IPS-18a (cell line): ENCODE measurements at regions not wholly inside any gene's neighbourhood (a gene's known extent, or its start where the extent isn't known, plus 50 kb on each side); places are given as distances from the start of the nearest gene placed in this dataset.

Experiments used
- H3K27ac ChIP-seq: one replicate; pipeline ENCODE4 v1.5.1; 2013; ENCODE audit warnings: low read length
- H3K27me3 ChIP-seq: one replicate; pipeline ENCODE4 v1.6.1; 2013; ENCODE audit warnings: mild to moderate bottlenecking, low read length; ENCODE audit not compliant: control insufficient read depth, insufficient read depth
- H3K36me3 ChIP-seq: one replicate; pipeline ENCODE4 v1.6.1; 2013; ENCODE audit warnings: low read depth, low read length; ENCODE audit not compliant: control insufficient read depth
- H3K4me1 ChIP-seq: one replicate; pipeline ENCODE4 v1.6.1; 2013; ENCODE audit warnings: low read depth, low read length; ENCODE audit not compliant: control insufficient read depth
- H3K4me3 ChIP-seq: one replicate; pipeline ENCODE4 v1.5.1; 2013; ENCODE audit warnings: low read length
- H3K9ac ChIP-seq: one replicate; pipeline ENCODE4 v1.6.1; 2013; ENCODE audit warnings: mild to moderate bottlenecking, low read length, moderate library complexity
- H3K9me3 ChIP-seq: one replicate; pipeline ENCODE4 v1.6.1; 2013; ENCODE audit warnings: low read depth, low read length; ENCODE audit not compliant: control insufficient read depth

- Histone ChIP-seq H3K36me3 (no peaks in the 10 kb centered on the region), H3K4me1 (peaks cover 8% of the 10 kb centered on the region), H3K9ac (no peak overlapping the region)
Observed at GRCh38 chr6:126152372-126152745, 166.0 kb downstream of the TRMT11 start.

GRCh38 chr6:126153661-126154060, 167.3 kb downstream of the TRMT11 start:
- Histone ChIP-seq H3K4me1 (peaks cover 8% of the 10 kb centered on the region), H3K9ac (no peak overlapping the region), H3K27me3 (no peaks in the 10 kb centered on the region), H3K9me3 (no peaks in the 10 kb centered on the region), H3K4me3 (no peak overlapping the region), H3K36me3 (no peaks in the 10 kb centered on the region), H3K27ac (no peak overlapping the region)

More at GRCh38 chr6:126152372-126152745, 166.0 kb downstream of the TRMT11 start:
- Histone ChIP-seq H3K4me3 (no peak overlapping the region), H3K9me3 (no peaks in the 10 kb centered on the region), H3K27ac (no peak overlapping the region), H3K27me3 (no peaks in the 10 kb centered on the region)

GRCh38 chr6:126156973-126157372, 170.6 kb downstream of the TRMT11 start:
- Histone ChIP-seq H3K9me3 (no peaks in the 10 kb centered on the region), H3K27me3 (no peaks in the 10 kb centered on the region)

GRCh38 chr6:126167726-126168125, 172.2 kb upstream of the CENPW start:
- Histone ChIP-seq H3K9ac (no peak overlapping the region), H3K4me1 (peaks cover 12% of the 10 kb centered on the region), H3K27ac (no peak overlapping the region), H3K36me3 (no peaks in the 10 kb centered on the region), H3K27me3 (no peaks in the 10 kb centered on the region), H3K4me3 (no peak overlapping the region), H3K9me3 (no peaks in the 10 kb centered on the region)

More at GRCh38 chr6:126156973-126157372, 170.6 kb downstream of the TRMT11 start:
- Histone ChIP-seq H3K9ac (no peak overlapping the region), H3K4me1 (peaks cover 7% of the 10 kb centered on the region), H3K4me3 (no peak overlapping the region), H3K27ac (no peak overlapping the region), H3K36me3 (no peaks in the 10 kb centered on the region)

DNA sequence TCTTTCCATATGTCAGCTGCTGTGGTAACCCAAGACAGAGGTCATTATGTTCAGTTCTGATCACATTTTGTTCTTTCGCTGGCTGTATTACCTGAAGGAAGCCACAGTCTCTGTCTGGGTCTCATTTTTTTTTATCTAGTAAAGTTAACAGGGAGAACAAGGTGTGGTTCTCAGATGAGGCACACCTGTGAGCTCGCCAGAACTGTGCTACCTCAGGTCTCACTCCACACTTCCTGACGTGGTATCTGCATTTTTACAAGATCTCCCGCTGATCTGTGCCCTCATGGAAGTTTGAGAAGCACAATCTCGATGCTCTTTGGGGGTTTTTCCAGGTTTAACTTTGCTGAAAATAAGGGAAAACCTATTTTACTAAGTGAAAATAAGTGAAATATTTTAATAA, 169.5 kb upstream of the CENPW start:
- H3K4me3 ChIP-seq, result no peak overlapping the region
- no peak overlapping the region for H3K27ac ChIP-seq
- H3K4me1 ChIP-seq, result peaks cover 12% of the 10 kb centered on the region
- H3K36me3 ChIP-seq, result no peaks in the 10 kb centered on the region
- no peaks in the 10 kb centered on the region for H3K27me3 ChIP-seq
- H3K9me3 ChIP-seq, result no peaks in the 10 kb centered on the region
- H3K9ac ChIP-seq, result no peak overlapping the region

- no peak overlapping the region for H3K4me3 ChIP-seq
- no peaks in the 10 kb centered on the region for H3K9me3 ChIP-seq
- peaks cover 12% of the 10 kb centered on the region for H3K4me1 ChIP-seq
- no peaks in the 10 kb centered on the region for H3K36me3 ChIP-seq
- no peak overlapping the region for H3K9ac ChIP-seq
- no peaks in the 10 kb centered on the region for H3K27me3 ChIP-seq
- no peak overlapping the region for H3K27ac ChIP-seq
Observed at GRCh38 chr6:126170978-126171382, 168.9 kb upstream of the CENPW start.

- Histone ChIP-seq H3K4me1 (peaks cover 12% of the 10 kb centered on the region), H3K9ac (no peak overlapping the region), H3K4me3 (no peak overlapping the region), H3K36me3 (no peaks in the 10 kb centered on the region), H3K27me3 (no peaks in the 10 kb centered on the region), H3K9me3 (no peaks in the 10 kb centered on the region), H3K27ac (no peak overlapping the region)
Observed at GRCh38 chr6:126172131-126172530, 167.8 kb upstream of the CENPW start.

DNA sequence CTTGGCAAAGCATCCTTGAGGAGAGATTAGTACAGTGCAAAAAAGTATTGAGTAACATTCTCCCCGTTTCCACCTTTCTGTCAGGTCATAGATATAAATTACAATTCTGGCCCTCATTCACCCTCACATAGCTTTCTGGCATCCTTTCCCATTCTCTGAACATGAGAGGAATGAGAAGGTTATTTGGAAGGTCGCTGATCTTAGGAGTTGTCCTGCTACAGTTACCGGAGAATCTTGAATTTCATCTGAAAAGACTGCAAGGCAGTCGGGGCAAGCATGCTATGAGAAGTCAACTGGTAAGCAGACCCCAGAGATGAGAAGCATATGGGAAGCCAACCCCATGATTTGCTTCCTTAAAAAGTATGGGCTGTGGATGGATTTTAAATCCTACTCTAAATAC, 166.7 kb upstream of the CENPW start:
- Histone ChIP-seq H3K4me3 (no peak overlapping the region), H3K27ac (no peak overlapping the region), H3K36me3 (no peaks in the 10 kb centered on the region), H3K27me3 (no peaks in the 10 kb centered on the region), H3K9ac (no peak overlapping the region), H3K9me3 (no peaks in the 10 kb centered on the region), H3K4me1 (peaks cover 12% of the 10 kb centered on the region)

DNA sequence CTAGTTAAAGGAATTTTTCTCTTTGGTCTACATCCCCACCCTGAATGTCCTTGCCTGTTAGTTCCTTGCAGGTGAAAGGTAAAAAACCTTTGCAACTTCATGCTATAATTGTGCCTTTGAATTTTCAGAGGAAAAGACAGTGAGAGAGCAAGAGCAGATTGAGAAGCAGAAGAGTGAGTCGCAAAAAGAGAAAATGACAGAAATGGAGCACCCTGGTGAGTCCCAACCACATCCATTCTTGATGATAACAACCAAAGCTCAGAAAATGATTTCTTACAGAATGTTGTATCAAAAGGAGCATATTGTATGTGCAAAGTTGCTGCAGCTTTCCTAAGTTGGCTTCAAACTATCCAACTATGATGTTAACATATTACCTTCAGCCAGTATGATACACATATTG, 165.2 kb upstream of the CENPW start:
- Histone ChIP-seq H3K9ac (no peak overlapping the region), H3K27ac (no peak overlapping the region), H3K27me3 (no peaks in the 10 kb centered on the region), H3K9me3 (no peaks in the 10 kb centered on the region), H3K4me1 (peaks cover 12% of the 10 kb centered on the region), H3K4me3 (no peak overlapping the region), H3K36me3 (no peaks in the 10 kb centered on the region)

- Histone ChIP-seq H3K4me3 (no peak overlapping the region), H3K9ac (no peak overlapping the region), H3K4me1 (peaks cover 11% of the 10 kb centered on the region), H3K27ac (no peak overlapping the region), H3K9me3 (no peaks in the 10 kb centered on the region), H3K27me3 (no peaks in the 10 kb centered on the region), H3K36me3 (no peaks in the 10 kb centered on the region)
Observed at GRCh38 chr6:126175251-126175650, 164.7 kb upstream of the CENPW start.

- H3K27me3 ChIP-seq, result no peaks in the 10 kb centered on the region
- H3K9ac ChIP-seq, result no peak overlapping the region
- peaks cover 11% of the 10 kb centered on the region for H3K4me1 ChIP-seq
- H3K9me3 ChIP-seq, result no peaks in the 10 kb centered on the region
- no peaks in the 10 kb centered on the region for H3K36me3 ChIP-seq
- no peak overlapping the region for H3K4me3 ChIP-seq
- no peak overlapping the region for H3K27ac ChIP-seq
Observed at GRCh38 chr6:126176282-126176681, 163.6 kb upstream of the CENPW start.

DNA sequence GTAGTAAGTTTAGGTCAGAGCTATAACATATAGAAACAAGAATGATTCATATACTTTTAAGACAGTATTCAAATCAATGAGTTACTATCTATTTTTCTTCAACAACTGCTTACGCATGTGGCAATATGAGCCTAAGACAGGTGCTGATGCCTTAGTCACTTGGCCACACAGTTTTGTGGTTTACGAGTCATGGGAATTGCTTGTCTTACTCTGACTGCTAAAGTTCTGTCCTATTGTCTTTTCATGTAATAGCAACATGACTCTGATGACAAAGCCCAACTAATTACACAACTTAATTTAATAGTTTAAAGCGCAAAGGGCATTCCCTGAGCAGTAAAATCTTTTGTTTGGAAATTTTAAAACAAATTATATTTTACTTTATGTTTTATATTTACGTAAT, 159.3 kb upstream of the CENPW start:
- Histone ChIP-seq H3K36me3 (no peaks in the 10 kb centered on the region), H3K9me3 (no peaks in the 10 kb centered on the region), H3K4me3 (no peak overlapping the region), H3K27ac (no peak overlapping the region), H3K9ac (peak overlapping the region; percentile 61), H3K4me1 (peaks cover 28% of the 10 kb centered on the region), H3K27me3 (no peaks in the 10 kb centered on the region)
